Activated CD8-positive, alpha-beta memory T cell treated with anti-CD3 and anti-CD28 coated beads for 4 hours (primary cell): ENCODE measurements at regions not wholly inside any gene's neighbourhood (a gene's known extent, or its start where the extent isn't known, plus 50 kb on each side); places are given as distances from the start of the nearest gene placed in this dataset.

ENCODE experiments used
- DNase-seq, 2 donors: peaks; one replicate each; pipeline ENCODE4 v3.0.0-alpha.2; 2020; ENCODE audit warnings: low read depth in 2 of 2

DNA sequence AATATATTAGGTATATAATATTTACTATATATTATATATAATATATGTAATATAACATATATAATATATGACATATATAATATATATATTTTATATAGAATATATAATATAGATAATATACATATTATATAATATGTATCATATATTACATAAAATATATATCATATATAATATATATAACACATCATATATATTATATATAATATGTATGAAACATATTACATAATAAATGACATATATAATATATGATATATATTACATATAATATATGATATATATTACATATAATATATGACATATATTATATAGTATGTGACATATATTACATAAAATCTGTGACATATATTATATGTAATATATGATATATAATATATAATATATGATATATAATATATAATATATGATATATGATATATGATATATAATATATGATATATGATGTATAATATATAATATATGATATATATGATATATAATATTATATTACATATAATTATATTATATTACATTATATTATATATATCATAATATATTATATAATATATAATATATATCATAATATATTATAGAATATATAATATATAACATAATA is 119.5 kb upstream of the RIMBP3 start:
- no peak for DNase-seq

DNA sequence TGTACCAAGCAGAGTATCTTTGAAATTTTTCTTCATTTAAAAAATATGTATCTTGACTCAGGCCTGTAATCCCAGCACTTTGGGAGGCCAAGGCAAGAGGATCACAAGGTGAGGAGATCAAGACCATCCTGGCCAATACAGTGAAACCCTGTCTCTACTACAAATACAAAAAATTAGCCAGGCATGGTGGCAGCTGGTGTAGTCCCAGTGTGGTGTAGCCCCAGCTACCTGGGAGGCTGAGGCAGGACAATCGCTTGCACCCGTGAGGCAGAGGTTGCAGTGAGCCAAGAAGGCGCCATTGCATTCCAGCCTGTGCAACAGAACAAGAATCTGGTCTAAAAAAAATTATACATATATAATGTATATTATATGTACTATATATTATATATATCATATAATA is 118.7 kb upstream of the RIMBP3 start:
- DNase-seq, result peak in 1 of 2 donors; percentile 43
